Lower leg skin (tissue), 4 donors: ENCODE measurements at regions not wholly inside any gene's neighbourhood (a gene's known extent, or its start where the extent isn't known, plus 50 kb on each side); places are given as distances from the start of the nearest gene placed in this dataset.

Experiments
- DNase-seq, 2 donors: peaks; one replicate each; pipeline ENCODE4 v3.0.0-alpha.2; 2019; ENCODE audit warnings: low spot score in 2 of 2
- H3K4me3 ChIP-seq: fragments of 200-600 bp; sonication (generic); 2 replicates; pipeline ENCODE4 v1.5.1; 2017; ENCODE audit warnings: mild to moderate bottlenecking, low read depth; ENCODE audit not compliant: poor library complexity, severe bottlenecking
- POLR2A ChIP-seq, 2 donors: fragments of 450-650 bp; IDR thresholded peaks; one replicate each; pipeline ENCODE4 v1.6.1; 2016 to 2017; ENCODE audit warnings: antibody characterized with exemption in 2 of 2, mild to moderate bottlenecking in 1 of 2, moderate library complexity in 1 of 2
- WGBS, 2 donors: methylation state at CpG; one replicate each; pipeline ENCODE4 v1.1.5; 2018; 5-methylcytosine and 5-hydroxymethylcytosine counted together
- intact Hi-C: fragments of 100-400 bp; cut with DNase I; formaldehyde crosslinking; loops from one replicate; pipeline ENCODE4 v1.15.0; 2023; ENCODE audit warnings: low total_unique reads
- TF ChIP-seq, protein P1 (sequence below), 3 donors: fragments of 450-650 bp; IDR thresholded peaks; one replicate each; pipeline ENCODE4 v1.5.1; 2016; ENCODE audit warnings: antibody characterized with exemption in 3 of 3, mild to moderate bottlenecking in 3 of 3, moderate library complexity in 2 of 3

DNA sequence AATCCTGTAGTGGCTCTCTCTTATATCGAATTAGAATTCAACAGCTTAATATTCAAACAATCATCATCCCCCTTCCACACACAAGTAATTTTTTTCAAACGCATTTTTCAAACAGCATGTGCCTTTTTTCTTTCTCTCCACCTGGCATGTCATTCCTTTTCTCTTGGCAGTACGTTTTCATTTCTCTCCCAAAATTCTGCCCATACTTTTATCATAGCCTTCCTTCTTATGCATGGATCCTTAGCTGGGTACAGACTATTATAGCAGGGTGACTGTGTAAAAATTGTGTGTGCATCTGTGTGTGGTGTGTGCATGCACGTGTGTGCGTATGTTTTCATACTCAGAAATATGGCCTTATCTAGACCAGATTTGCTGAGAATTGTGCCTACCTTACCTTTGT lies 184.3 kb downstream of the ZC3H11B start:
- TF ChIP-seq, protein P1, sequence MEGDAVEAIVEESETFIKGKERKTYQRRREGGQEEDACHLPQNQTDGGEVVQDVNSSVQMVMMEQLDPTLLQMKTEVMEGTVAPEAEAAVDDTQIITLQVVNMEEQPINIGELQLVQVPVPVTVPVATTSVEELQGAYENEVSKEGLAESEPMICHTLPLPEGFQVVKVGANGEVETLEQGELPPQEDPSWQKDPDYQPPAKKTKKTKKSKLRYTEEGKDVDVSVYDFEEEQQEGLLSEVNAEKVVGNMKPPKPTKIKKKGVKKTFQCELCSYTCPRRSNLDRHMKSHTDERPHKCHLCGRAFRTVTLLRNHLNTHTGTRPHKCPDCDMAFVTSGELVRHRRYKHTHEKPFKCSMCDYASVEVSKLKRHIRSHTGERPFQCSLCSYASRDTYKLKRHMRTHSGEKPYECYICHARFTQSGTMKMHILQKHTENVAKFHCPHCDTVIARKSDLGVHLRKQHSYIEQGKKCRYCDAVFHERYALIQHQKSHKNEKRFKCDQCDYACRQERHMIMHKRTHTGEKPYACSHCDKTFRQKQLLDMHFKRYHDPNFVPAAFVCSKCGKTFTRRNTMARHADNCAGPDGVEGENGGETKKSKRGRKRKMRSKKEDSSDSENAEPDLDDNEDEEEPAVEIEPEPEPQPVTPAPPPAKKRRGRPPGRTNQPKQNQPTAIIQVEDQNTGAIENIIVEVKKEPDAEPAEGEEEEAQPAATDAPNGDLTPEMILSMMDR (IDR thresholded peaks at IDR 0.05): no peak
- no peak for TF ChIP-seq POLR2A (IDR thresholded peaks at IDR 0.05)
- intact Hi-C loops: no loop called here
- H3K4me3 ChIP-seq: no peak overlapping the region
- 73 to 76% methylated on average over 5 of the region's 5 CpGs for WGBS, 2 donors
- no peak for DNase-seq

DNA sequence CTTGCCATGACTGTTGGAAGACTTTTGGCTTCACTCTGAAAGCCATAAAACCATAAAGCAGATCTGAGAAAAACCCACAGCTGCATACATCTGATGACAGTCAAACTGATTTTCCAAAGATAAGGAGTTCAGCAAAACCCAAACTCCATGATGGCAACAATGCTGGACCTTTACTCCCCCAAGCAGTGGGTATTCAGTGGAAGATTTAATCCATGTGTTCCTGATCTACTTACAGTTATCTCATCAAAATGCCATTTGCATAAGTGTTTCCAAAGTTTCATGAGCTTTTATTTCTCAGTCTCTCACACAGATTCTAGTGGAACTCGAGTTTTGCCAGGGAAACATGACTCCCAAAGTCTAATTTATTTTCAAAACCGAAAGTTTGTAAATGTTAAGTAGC lies 184.9 kb downstream of the ZC3H11B start:
- intact Hi-C loops: no loop called here
- no peak overlapping the region for H3K4me3 ChIP-seq
- TF ChIP-seq, protein P1 (IDR thresholded peaks at IDR 0.05): no peak
- no peak for TF ChIP-seq POLR2A (IDR thresholded peaks at IDR 0.05)
- WGBS, 2 donors: 59 to 64% methylated on average over 2 of the region's 2 CpGs
- DNase-seq: no peak

DNA sequence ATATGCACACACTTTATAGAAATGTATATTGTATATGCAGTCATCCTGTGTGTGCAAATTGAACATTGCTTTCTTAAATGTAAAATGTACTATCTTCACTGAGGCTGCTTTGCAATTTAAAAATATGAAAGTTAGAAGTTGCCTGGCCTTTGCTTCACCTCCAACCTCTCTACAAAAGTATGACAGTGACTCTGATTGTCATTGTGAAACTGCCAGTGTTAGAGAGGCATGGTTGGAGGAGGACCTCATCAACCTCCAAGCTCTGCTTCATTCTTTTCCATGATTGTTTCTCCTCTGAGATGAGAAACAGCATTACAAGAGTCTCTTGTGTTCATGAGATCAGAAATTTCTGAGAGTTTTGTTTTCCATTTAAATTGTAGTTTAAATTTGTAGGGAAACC lies 185.5 kb downstream of the ZC3H11B start:
- no peak overlapping the region for H3K4me3 ChIP-seq
- intact Hi-C loops: no loop called here
- no peak for DNase-seq
- TF ChIP-seq, protein P1 (IDR thresholded peaks at IDR 0.05): no peak
- TF ChIP-seq POLR2A (IDR thresholded peaks at IDR 0.05): no peak

DNA sequence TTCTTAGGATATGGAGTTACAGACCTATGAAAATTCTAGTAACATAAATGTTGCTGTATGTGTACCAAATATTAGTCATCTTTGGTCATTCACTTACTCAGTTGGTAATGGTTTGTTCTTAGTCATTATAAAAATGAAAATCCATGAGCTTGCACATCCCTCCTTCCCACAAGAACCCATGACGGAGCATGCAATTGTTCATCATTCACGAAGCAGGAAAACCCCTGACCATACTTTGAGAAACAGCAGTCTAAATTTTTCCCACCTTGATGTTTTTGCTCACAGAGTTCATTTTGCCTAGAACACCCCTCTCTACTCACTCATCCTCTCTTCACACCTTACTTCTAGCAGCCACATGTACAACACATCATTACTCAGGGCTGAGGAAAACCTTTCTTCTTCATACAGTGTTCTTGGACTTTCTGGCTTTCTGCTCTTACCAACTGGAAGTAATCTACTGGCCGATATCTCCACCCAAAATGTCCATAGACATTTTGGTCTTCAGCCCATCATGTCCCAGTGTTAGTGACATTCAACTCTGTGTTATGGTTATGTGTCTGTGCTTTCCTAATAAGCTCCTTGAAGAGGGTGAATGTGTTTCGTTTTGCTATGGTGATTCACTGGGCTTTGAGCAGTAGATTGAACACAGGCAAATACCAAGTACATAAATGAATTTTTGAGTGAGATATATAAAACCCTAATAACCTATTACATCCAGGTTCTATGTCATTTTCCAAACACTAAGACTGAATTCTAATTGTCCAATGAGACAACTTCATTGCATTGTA lies 189.9 kb downstream of the ZC3H11B start:
- no peak for TF ChIP-seq POLR2A (IDR thresholded peaks at IDR 0.05)
- TF ChIP-seq, protein P1 (IDR thresholded peaks at IDR 0.05): no peak
- no peak for DNase-seq
- H3K4me3 ChIP-seq: no peak overlapping the region
- 78 to 80% methylated on average over 4 of the region's 4 CpGs for WGBS, 2 donors
- intact Hi-C loops: no loop called here

DNA sequence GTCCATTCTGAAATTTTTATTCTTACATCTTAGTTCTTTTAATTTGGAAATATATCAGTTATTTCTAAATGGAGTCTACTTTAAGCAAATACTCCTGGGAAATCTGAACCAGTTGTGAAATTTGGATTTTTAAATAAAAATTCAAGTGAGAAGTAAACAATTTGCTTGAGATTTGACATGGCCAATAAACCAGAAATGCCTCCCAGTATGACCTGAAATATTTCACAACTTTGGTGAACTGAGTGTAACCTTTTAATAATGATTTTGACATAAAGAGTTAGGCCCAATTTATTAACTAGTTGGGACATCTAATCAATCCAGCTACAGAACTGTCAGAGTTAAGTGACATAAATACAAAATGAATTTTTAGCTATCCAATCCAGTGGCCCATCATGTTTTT lies 192.0 kb downstream of the ZC3H11B start:
- DNase-seq: no peak
- intact Hi-C loops: no loop called here
- no peak overlapping the region for H3K4me3 ChIP-seq
- TF ChIP-seq, protein P1 (IDR thresholded peaks at IDR 0.05): no peak
- TF ChIP-seq POLR2A (IDR thresholded peaks at IDR 0.05): no peak

GRCh38 chr1:219419860-219420259 lies 193.0 kb downstream of the ZC3H11B start:
- intact Hi-C loops: no loop called here
- no peak for DNase-seq
- H3K4me3 ChIP-seq: no peak overlapping the region
- TF ChIP-seq POLR2A (IDR thresholded peaks at IDR 0.05): no peak
- TF ChIP-seq, protein P1 (IDR thresholded peaks at IDR 0.05): no peak
